PC-9 (cell line): ENCODE measurements at regions not wholly inside any gene's neighbourhood (a gene's known extent, or its start where the extent isn't known, plus 50 kb on each side); places are given as distances from the start of the nearest gene placed in this dataset.

ENCODE experiments used
- CTCF ChIP-seq: fragments of 200-600 bp; sonication (generic); conservative IDR thresholded peaks from 2 replicates; pipeline ENCODE4 v1.6.1; 2017; ENCODE audit warnings: mixed run types, antibody characterized with exemption, mild to moderate bottlenecking, moderate library complexity
- EZH2 ChIP-seq: fragments of 200-600 bp; sonication (generic); IDR thresholded peaks from 2 replicates; pipeline ENCODE4 v1.8.0; 2017; ENCODE audit warnings: antibody characterized with exemption, low read depth

GRCh38 chr13:40152145-40152544, 496.7 kb downstream of the COG6 start:
- TF ChIP-seq CTCF (no peak), EZH2 (no peak)
